OCI-LY7 (cell line): ENCODE measurements at regions not wholly inside any gene's neighbourhood (a gene's known extent, or its start where the extent isn't known, plus 50 kb on each side); places are given as distances from the start of the nearest gene placed in this dataset.

Source experiments
- EZH2phosphoT487 ChIP-seq: fragments of 200-600 bp; sonication (generic); IDR thresholded peaks from 2 replicates; pipeline ENCODE4 v1.6.1; 2018; ENCODE audit warnings: low read depth, borderline replicate concordance, mild to moderate bottlenecking, mixed run types, antibody characterized with exemption, low read length, moderate library complexity, mixed read lengths
- TF ChIP-seq, protein P1 (sequence below): fragments of 200-600 bp; sonication (generic); conservative IDR thresholded peaks from 2 replicates; pipeline ENCODE4 v1.5.1; 2014; ENCODE audit warnings: mild to moderate bottlenecking, antibody characterized with exemption, low read length, moderate library complexity, mixed read lengths

- TF ChIP-seq, protein P1, sequence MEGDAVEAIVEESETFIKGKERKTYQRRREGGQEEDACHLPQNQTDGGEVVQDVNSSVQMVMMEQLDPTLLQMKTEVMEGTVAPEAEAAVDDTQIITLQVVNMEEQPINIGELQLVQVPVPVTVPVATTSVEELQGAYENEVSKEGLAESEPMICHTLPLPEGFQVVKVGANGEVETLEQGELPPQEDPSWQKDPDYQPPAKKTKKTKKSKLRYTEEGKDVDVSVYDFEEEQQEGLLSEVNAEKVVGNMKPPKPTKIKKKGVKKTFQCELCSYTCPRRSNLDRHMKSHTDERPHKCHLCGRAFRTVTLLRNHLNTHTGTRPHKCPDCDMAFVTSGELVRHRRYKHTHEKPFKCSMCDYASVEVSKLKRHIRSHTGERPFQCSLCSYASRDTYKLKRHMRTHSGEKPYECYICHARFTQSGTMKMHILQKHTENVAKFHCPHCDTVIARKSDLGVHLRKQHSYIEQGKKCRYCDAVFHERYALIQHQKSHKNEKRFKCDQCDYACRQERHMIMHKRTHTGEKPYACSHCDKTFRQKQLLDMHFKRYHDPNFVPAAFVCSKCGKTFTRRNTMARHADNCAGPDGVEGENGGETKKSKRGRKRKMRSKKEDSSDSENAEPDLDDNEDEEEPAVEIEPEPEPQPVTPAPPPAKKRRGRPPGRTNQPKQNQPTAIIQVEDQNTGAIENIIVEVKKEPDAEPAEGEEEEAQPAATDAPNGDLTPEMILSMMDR, result no peak
- no peak for TF ChIP-seq EZH2phosphoT487
These were observed 131.2 kb downstream of the MPP7 start for GRCh38 chr10:28171468-28172222.
